ENCODE measurements at regions not wholly inside any gene's neighbourhood (a gene's known extent, or its start where the extent isn't known, plus 50 kb on each side); places are given as distances from the start of the nearest gene placed in this dataset.

DNA sequence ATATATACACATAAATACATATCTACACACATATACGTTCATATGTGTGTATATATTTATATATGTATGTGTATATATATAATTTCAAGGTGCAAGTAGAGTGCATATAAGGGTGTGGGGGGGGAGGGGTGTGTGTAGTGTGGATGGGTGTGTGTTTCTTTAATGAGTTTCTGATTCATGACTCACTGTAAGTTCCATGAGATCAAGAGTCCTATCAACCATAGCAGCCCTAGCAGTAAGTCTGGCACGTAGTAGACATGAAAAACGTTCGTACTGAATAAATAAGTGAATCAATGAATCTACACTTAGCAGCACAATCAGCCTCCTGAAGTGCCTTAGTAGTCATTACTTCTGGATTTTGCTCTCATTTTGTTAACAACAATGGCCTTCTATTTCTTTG, 61.9 kb upstream of the KRTAP11-1 start:
- ATAC-seq (ENCODE audit: low read depth) (no peak), DNase-seq (no peak)
- Mint-ChIP-seq H3K4me3 (no peak overlapping the region), H3K4me1 (no peaks in the 10 kb centered on the region), H3K27me3 (no peaks in the 10 kb centered on the region), H3K9me3 (ENCODE audit: insufficient read depth) (no peaks in the 10 kb centered on the region), H3K27ac (no peak overlapping the region)
- no peak overlapping the region for H3K27ac ChIP-seq (ENCODE audit: low read length in 2 of 2)
- ChIA-PET CTCF (no interaction called here), POLR2A (no interaction called here)
- intact Hi-C loops (cut with micrococcal nuclease) = no loop called here
- no peaks in the 10 kb centered on the region for H3K4me1 ChIP-seq (ENCODE audit: control insufficient read depth in 2 of 2, insufficient read depth in 2 of 2, low read length in 2 of 2)
- no peaks in the 10 kb centered on the region for H4K20me1 ChIP-seq (ENCODE audit: control insufficient read depth, insufficient read depth, low read length, poor library complexity, severe bottlenecking)
- no peaks in the 10 kb centered on the region for H3K79me2 ChIP-seq (ENCODE audit: control insufficient read depth, insufficient read depth, low read length)
- no peak overlapping the region for H3K4me3 ChIP-seq (ENCODE audit: control extremely low read depth in 1 of 5, extremely low read depth in 1 of 5, insufficient read depth in 1 of 5, low read depth in 2 of 5, low read length in 4 of 5)
- no peak overlapping the region for H2AFZ ChIP-seq (ENCODE audit: insufficient read depth, low read depth, low read length, poor library complexity, severe bottlenecking)
- no peaks in the 10 kb centered on the region for H3K36me3 ChIP-seq (replicated peaks in 1 of 2; ENCODE audit: control extremely low read depth in 1 of 2, control insufficient read depth in 1 of 2, extremely low read depth in 1 of 2, insufficient read depth in 2 of 2, low read length in 1 of 2)
- 100% methylated on average over 2 of the region's 4 CpGs for WGBS (ENCODE audit: insufficient coverage)
- H3K4me2 ChIP-seq (replicated peaks; ENCODE audit: low read depth, low read length, poor library complexity, severe bottlenecking) = no peak overlapping the region
- no peaks in the 10 kb centered on the region for H3K27me3 ChIP-seq (replicated peaks in 1 of 4; ENCODE audit: control extremely low read depth in 1 of 4, control insufficient read depth in 3 of 4, insufficient read depth in 4 of 4, low read length in 3 of 4)
- no peak for TF ChIP-seq EZH2 (IDR thresholded peaks at IDR 0.05; ENCODE audit: borderline replicate concordance, insufficient read depth, low read depth, low read length, poor library complexity, severe bottlenecking)
- TF ChIP-seq, protein P1, sequence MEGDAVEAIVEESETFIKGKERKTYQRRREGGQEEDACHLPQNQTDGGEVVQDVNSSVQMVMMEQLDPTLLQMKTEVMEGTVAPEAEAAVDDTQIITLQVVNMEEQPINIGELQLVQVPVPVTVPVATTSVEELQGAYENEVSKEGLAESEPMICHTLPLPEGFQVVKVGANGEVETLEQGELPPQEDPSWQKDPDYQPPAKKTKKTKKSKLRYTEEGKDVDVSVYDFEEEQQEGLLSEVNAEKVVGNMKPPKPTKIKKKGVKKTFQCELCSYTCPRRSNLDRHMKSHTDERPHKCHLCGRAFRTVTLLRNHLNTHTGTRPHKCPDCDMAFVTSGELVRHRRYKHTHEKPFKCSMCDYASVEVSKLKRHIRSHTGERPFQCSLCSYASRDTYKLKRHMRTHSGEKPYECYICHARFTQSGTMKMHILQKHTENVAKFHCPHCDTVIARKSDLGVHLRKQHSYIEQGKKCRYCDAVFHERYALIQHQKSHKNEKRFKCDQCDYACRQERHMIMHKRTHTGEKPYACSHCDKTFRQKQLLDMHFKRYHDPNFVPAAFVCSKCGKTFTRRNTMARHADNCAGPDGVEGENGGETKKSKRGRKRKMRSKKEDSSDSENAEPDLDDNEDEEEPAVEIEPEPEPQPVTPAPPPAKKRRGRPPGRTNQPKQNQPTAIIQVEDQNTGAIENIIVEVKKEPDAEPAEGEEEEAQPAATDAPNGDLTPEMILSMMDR (IDR thresholded peaks at IDR 0.05) = no peak
- H3K9ac ChIP-seq (ENCODE audit: low read length) = no peak overlapping the region
- H3K9me3 ChIP-seq (ENCODE audit: control extremely low read depth in 1 of 3, control insufficient read depth in 2 of 3, insufficient read depth in 1 of 3, low read length in 2 of 3) = peaks cover 0 to 4% (median 0%) of the 10 kb centered on the region in 3 donors

DNA sequence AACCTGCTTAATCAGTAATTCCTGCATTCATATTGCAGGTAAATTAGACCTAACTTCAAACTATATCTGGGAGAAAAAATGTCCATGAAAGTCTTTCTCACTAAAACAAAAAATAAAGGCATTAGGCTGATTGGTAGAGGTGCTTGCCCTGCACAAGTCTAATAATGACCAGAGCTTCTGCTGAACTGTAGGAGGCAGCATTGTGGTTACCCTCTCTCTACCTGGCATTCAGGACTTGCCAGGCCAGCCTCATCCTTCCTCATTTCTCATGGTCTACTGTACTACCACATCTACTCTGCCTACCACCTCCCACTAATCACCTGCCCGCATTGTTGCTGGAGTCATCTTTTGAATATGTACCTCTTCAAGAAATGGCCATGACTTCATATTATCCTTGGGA, 60.8 kb upstream of the KRTAP11-1 start:
- intact Hi-C loops (cut with micrococcal nuclease) = no loop called here
- Mint-ChIP-seq H3K27ac (no peak overlapping the region), H3K27me3 (no peaks in the 10 kb centered on the region), H3K9me3 (ENCODE audit: insufficient read depth) (no peaks in the 10 kb centered on the region), H3K4me1 (no peaks in the 10 kb centered on the region), H3K4me3 (no peak overlapping the region)
- no peak for ATAC-seq (ENCODE audit: low read depth)
- ChIA-PET POLR2A (no interaction called here), CTCF (no interaction called here)
- 100% methylated on average over 1 of the region's 1 CpG for whole genome bisulfite sequencing (ENCODE audit: insufficient coverage)
- Histone ChIP-seq H3K27ac (ENCODE audit: low read length in 2 of 2) (no peak overlapping the region), H3K4me3 (ENCODE audit: control extremely low read depth in 1 of 5, extremely low read depth in 1 of 5, insufficient read depth in 1 of 5, low read depth in 2 of 5, low read length in 4 of 5) (no peak overlapping the region), H3K9me3 (ENCODE audit: control extremely low read depth in 1 of 3, control insufficient read depth in 2 of 3, insufficient read depth in 1 of 3, low read length in 2 of 3) (peaks cover 0 to 4% (median 0%) of the 10 kb centered on the region in 3 donors), H3K79me2 (ENCODE audit: control insufficient read depth, insufficient read depth, low read length) (no peaks in the 10 kb centered on the region), H3K4me2 (replicated peaks; ENCODE audit: low read depth, low read length, poor library complexity, severe bottlenecking) (no peak overlapping the region), H3K36me3 (replicated peaks in 1 of 2; ENCODE audit: control extremely low read depth in 1 of 2, control insufficient read depth in 1 of 2, extremely low read depth in 1 of 2, insufficient read depth in 2 of 2, low read length in 1 of 2) (no peaks in the 10 kb centered on the region), H3K9ac (ENCODE audit: low read length) (no peak overlapping the region), H3K27me3 (replicated peaks in 1 of 4; ENCODE audit: control extremely low read depth in 1 of 4, control insufficient read depth in 3 of 4, insufficient read depth in 4 of 4, low read length in 3 of 4) (no peaks in the 10 kb centered on the region), H2AFZ (ENCODE audit: insufficient read depth, low read depth, low read length, poor library complexity, severe bottlenecking) (no peak overlapping the region), H3K4me1 (ENCODE audit: control insufficient read depth in 2 of 2, insufficient read depth in 2 of 2, low read length in 2 of 2) (no peaks in the 10 kb centered on the region), H4K20me1 (ENCODE audit: control insufficient read depth, insufficient read depth, low read length, poor library complexity, severe bottlenecking) (no peaks in the 10 kb centered on the region)
- TF ChIP-seq, protein P1 (IDR thresholded peaks at IDR 0.05) = no peak
- TF ChIP-seq EZH2 (IDR thresholded peaks at IDR 0.05; ENCODE audit: borderline replicate concordance, insufficient read depth, low read depth, low read length, poor library complexity, severe bottlenecking) = no peak
- DNase-seq = no peak
